GM12878 (cell line): ENCODE measurements at regions not wholly inside any gene's neighbourhood (a gene's known extent, or its start where the extent isn't known, plus 50 kb on each side); places are given as distances from the start of the nearest gene placed in this dataset.

Experiments
- RAD21 ChIP-seq: IDR thresholded peaks from 2 replicates; pipeline ENCODE4 v1.6.1; 2011; ENCODE audit warnings: mild to moderate bottlenecking, low read depth, low read length, moderate library complexity; ENCODE audit not compliant: insufficient read depth
- YY1 ChIP-seq: IDR thresholded peaks from 2 replicates; pipeline ENCODE4 v1.6.1; 2011; ENCODE audit warnings: low read depth, mild to moderate bottlenecking, low read length

DNA sequence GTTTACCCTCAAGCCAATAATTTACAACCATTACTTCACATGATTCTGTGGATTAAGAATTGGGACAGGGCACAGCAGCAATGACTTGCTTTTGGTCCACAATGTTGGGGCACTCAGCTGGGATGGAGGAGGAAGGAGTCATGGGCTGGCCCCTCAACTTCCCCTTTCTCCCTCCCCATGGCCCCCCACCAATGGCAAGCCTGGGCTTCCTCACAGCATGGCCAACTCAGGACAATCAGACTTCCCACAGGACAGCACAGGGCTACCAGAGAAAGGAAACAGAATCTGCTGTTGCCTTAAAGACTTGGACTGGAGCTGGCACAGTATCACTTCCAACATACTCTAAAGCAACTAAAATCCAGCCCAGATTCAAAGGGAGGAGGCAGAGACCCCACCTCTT lies 160.7 kb downstream of the PTPN20 start:
- TF ChIP-seq YY1 (no peak), RAD21 (no peak)
